ENCODE measurements at regions not wholly inside any gene's neighbourhood (a gene's known extent, or its start where the extent isn't known, plus 50 kb on each side); places are given as distances from the start of the nearest gene placed in this dataset.

GRCh38 chr17:36877771-36878170 lies 59.5 kb upstream of the LHX1 start:
- no peaks in the 10 kb centered on the region for H4K20me1 ChIP-seq (replicated peaks in 1 of 2; ENCODE audit: control insufficient read depth in 1 of 2, insufficient read depth in 2 of 2, low read length in 2 of 2)
- H4K91ac ChIP-seq (replicated peaks; ENCODE audit: insufficient read length, low read length) = no peak overlapping the region
- no peak overlapping the region; the same call in 1 of the 2 replicates for H2BK5ac ChIP-seq (ENCODE audit: low read depth, low read length)
- H3K56ac ChIP-seq (replicated peaks; ENCODE audit: insufficient read length, low read depth, low read length) = no peak overlapping the region
- no peaks in the 10 kb centered on the region for H3K79me1 ChIP-seq (ENCODE audit: low read depth, low read length)
- FAIRE-seq (no peak), DNase-seq (ENCODE audit: low read depth in 1 of 2, low spot score in 2 of 2) (no peak)
- no peak overlapping the region for H2BK120ac ChIP-seq (replicated peaks; ENCODE audit: low read depth, low read length)
- no peak overlapping the region for H3K14ac ChIP-seq (ENCODE audit: insufficient read length)
- no peak overlapping the region for H3K23ac ChIP-seq (ENCODE audit: insufficient read length)
- H3K9me3 ChIP-seq (ENCODE audit: insufficient read depth in 2 of 2, low read depth in 1 of 2, low read length in 1 of 2) = peaks cover 6 to 7% of the 10 kb centered on the region in 2 experiments; a peak in 1 of 4 replicates
- peak overlapping the region; percentile 46; the same call in 1 of the 2 replicates for H2BK15ac ChIP-seq (ENCODE audit: low read length)
- H2BK12ac ChIP-seq (ENCODE audit: low read depth, low read length) = 0 out of 2 replicates have a peak overlapping the region, but pooled peaks have one; percentile 7
- H3K18ac ChIP-seq (ENCODE audit: extremely low read depth, low read length) = no peak overlapping the region; the same call in 1 of the 2 replicates
- H2AFZ ChIP-seq (ENCODE audit: low read length) = peak overlapping the region; percentile 15; the same call in 1 of the 2 replicates
- no peak overlapping the region for H2AK5ac ChIP-seq (ENCODE audit: low read depth, low read length)
- H3K4me1 ChIP-seq (replicated peaks in 1 of 4; ENCODE audit: control insufficient read depth in 3 of 4, insufficient read depth in 4 of 4, low read length in 3 of 4) = peaks cover 0 to 3% (median 1%) of the 10 kb centered on the region in 4 experiments; a peak in 3 of 7 replicates
- TF ChIP-seq GTF2F1 (IDR thresholded peaks at IDR 0.05; ENCODE audit: borderline replicate concordance, low read depth, low read length) (no peak), CEBPB (IDR thresholded peaks at IDR 0.05; ENCODE audit: low read depth, low read length) (peak; percentile 67), EGR1 (IDR thresholded peaks at IDR 0.05; ENCODE audit: borderline replicate concordance, low read depth, low read length) (no peak), TAF1 (IDR thresholded peaks at IDR 0.05; ENCODE audit: low read depth, low read length) (no peak)
- POLR2A ChIA-PET (ENCODE audit: partially characterized antibody) = interaction anchor here (1.5 kb wide), 1 partner anchor 44 kb away, joined by 3 read pairs; no protein-coding TSS in a partner anchor
- peaks cover 5% of the 10 kb centered on the region; the same call in 1 of the 2 replicates for H3K23me2 ChIP-seq (ENCODE audit: low read depth, low read length)
- H3K27me3 ChIP-seq (replicated peaks in 1 of 4; ENCODE audit: control insufficient read depth in 3 of 4, extremely low read depth in 1 of 4, insufficient read depth in 3 of 4, low read length in 3 of 4) = no peaks in the 10 kb centered on the region; a peak in 1 of 7 replicates
- no peak overlapping the region for H4K5ac ChIP-seq (ENCODE audit: insufficient read length, low read depth, low read length)
- no peak overlapping the region for H3K4me2 ChIP-seq (ENCODE audit: insufficient read depth in 1 of 2, low read depth in 2 of 2, low read length in 2 of 2)
- H2BK20ac ChIP-seq (ENCODE audit: low read length) = no peak overlapping the region
- no peak overlapping the region for H3K4me3 ChIP-seq (ENCODE audit: extremely low read depth in 1 of 4, insufficient read depth in 2 of 4, low read depth in 3 of 4, low read length in 4 of 4)
- CTCF ChIA-PET (ENCODE audit: partially characterized antibody) = no interaction called here
- H3K27ac ChIP-seq (ENCODE audit: low read depth, low read length) = no peak overlapping the region
- no peak overlapping the region for H3K9ac ChIP-seq (replicated peaks in 1 of 4; ENCODE audit: extremely low read depth in 1 of 4, low read depth in 3 of 4, low read length in 3 of 4)
- no peaks in the 10 kb centered on the region for H3K36me3 ChIP-seq (ENCODE audit: control insufficient read depth in 2 of 4, insufficient read depth in 4 of 4, low read length in 3 of 4)
- 96% methylated on average over 4 of the region's 4 CpGs; no CpG with 5 or more reads in 1 of the 2 experiments for WGBS, 2 experiments (ENCODE audit: extremely low coverage in 1 of 2, insufficient coverage in 1 of 2, insufficient read length in 1 of 2, insufficient replicate concordance in 2 of 2, low coverage in 1 of 2, low lambda C conversion rate in 2 of 2, missing lambda C conversion rate in 1 of 2)
- H3K79me2 ChIP-seq (ENCODE audit: control insufficient read depth in 1 of 2, insufficient read depth in 2 of 2, low read length in 2 of 2) = no peaks in the 10 kb centered on the region
- H3K4ac ChIP-seq (replicated peaks; ENCODE audit: insufficient read length, low read depth, low read length) = no peak overlapping the region
- H4K8ac ChIP-seq (ENCODE audit: extremely low read depth, insufficient read depth, low read length) = no peak overlapping the region; the same call in 1 of the 2 replicates
